Hepatocyte (in vitro differentiated cells): ENCODE measurements at regions not wholly inside any gene's neighbourhood (a gene's known extent, or its start where the extent isn't known, plus 50 kb on each side); places are given as distances from the start of the nearest gene placed in this dataset.

Source experiments
- CTCF ChIP-seq: fragments of 200-600 bp; sonication (generic); IDR thresholded peaks from 2 replicates; pipeline ENCODE4 v1.5.1; 2016; ENCODE audit warnings: antibody characterized with exemption, mild to moderate bottlenecking; ENCODE audit not compliant: poor library complexity
- EZH2 ChIP-seq: fragments of 200-600 bp; sonication (generic); IDR thresholded peaks from 2 replicates; pipeline ENCODE4 v1.6.1; 2016; ENCODE audit warnings: antibody characterized with exemption, mild to moderate bottlenecking, borderline replicate concordance

- TF ChIP-seq EZH2 (no peak), CTCF (no peak)
Measured at GRCh38 chr5:34517249-34517648, 138.9 kb upstream of the RAI14 start.
